Activated T-helper 17 cell treated with anti-CD3 and anti-CD28 coated beads, Interleukin-2, amount 50 U/mL, for 72 hours (primary cell): ENCODE measurements at regions not wholly inside any gene's neighbourhood (a gene's known extent, or its start where the extent isn't known, plus 50 kb on each side); places are given as distances from the start of the nearest gene placed in this dataset.

ENCODE experiments used
- ATAC-seq: fragments of 150-1000 bp; cut with Tn5 transposase; replicated peaks from 2 replicates; pipeline ENCODE4 v1.10.0; 2021; ENCODE audit warnings: mild to moderate bottlenecking, moderate library complexity
- H3K27ac Mint-ChIP-seq: one replicate; pipeline ENCODE4 v1.8.0; 2022; ENCODE audit warnings: mixed read lengths
- H3K27me3 Mint-ChIP-seq: one replicate; pipeline ENCODE4 v1.8.0; 2022; ENCODE audit warnings: mixed read lengths
- H3K36me3 Mint-ChIP-seq: one replicate; pipeline ENCODE4 v1.8.0; 2022; ENCODE audit warnings: low read depth, mild to moderate bottlenecking, mixed read lengths
- H3K4me1 Mint-ChIP-seq: one replicate; pipeline ENCODE4 v1.8.0; 2022; ENCODE audit warnings: mixed read lengths
- H3K4me3 Mint-ChIP-seq: one replicate; pipeline ENCODE4 v1.8.0; 2022; ENCODE audit warnings: mild to moderate bottlenecking, mixed read lengths
- H3K9me3 Mint-ChIP-seq: one replicate; pipeline ENCODE4 v1.8.0; 2022; ENCODE audit warnings: mixed read lengths

DNA sequence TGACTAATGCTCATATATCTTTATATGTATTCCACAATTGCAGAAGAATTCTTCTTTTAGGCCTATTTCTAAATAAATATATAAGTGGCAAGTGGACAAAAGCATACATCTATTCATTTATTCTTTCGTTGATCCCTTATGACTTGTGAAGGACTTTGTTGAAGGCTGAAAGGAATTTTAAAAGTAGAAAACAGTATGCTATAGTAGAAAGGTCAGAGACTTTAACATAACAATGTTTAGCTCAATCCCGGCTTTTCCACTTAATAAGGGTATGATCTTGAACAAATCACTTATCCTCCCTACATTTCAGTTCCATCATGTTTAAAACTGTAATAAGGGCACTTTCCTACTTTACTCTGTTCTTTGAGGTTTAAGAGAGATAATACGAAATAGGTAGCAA lies 672.9 kb downstream of the MECOM start:
- Mint-ChIP-seq H3K36me3 (no peaks in the 10 kb centered on the region), H3K4me3 (no peak overlapping the region), H3K27me3 (no peaks in the 10 kb centered on the region), H3K9me3 (peaks cover 4% of the 10 kb centered on the region), H3K27ac (no peak overlapping the region), H3K4me1 (no peaks in the 10 kb centered on the region)
- ATAC-seq = no peak

DNA sequence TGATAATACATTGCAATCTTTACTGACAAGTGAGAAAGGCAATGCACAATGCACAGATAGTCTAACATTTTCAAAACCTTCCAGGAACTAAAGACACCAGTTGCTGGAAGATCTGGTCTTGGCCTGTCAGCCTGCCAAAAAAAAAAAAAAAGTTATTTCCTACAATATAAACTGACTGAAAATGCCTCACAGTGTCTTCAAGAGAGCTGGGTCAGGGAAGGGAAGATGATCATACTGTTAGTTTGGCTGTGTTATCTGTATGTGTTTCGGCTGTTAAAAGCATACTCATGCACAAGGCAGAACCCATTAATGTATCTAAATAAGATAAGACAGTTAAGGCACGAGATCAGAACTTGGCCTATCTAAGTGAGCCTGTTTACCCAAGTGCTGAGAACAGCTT lies 673.4 kb downstream of the MECOM start:
- H3K27me3 Mint-ChIP-seq = no peaks in the 10 kb centered on the region
- no peak for ATAC-seq
- no peak overlapping the region for H3K27ac Mint-ChIP-seq
- no peaks in the 10 kb centered on the region for H3K36me3 Mint-ChIP-seq
- H3K9me3 Mint-ChIP-seq = peaks cover 4% of the 10 kb centered on the region
- H3K4me3 Mint-ChIP-seq = no peak overlapping the region
- H3K4me1 Mint-ChIP-seq = no peaks in the 10 kb centered on the region

GRCh38 chr3:168989396-168989795 lies 674.1 kb downstream of the MECOM start:
- no peak overlapping the region for H3K27ac Mint-ChIP-seq
- H3K27me3 Mint-ChIP-seq = no peaks in the 10 kb centered on the region

DNA sequence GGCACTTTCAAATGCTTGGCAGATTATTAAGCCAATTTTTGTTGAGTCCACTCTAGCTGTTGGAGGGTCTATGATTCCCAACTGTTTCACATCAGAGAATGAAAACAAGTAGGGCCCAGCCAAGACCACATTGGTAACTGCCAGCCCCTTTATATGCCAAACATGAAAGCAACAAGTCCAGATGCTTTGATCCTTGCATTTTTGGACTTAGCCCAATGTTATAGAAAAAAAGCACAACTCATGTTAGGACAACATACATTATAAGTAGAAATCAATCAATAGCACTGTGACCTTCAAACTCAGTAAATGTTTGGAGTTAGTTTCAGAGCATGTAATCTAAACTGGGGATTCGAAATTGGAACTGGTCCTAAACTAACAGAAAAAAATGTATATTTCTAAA lies 674.7 kb downstream of the MECOM start:
- Mint-ChIP-seq H3K27me3 (no peaks in the 10 kb centered on the region), H3K9me3 (peaks cover 4% of the 10 kb centered on the region), H3K4me3 (no peak overlapping the region), H3K27ac (no peak overlapping the region), H3K36me3 (no peaks in the 10 kb centered on the region), H3K4me1 (no peaks in the 10 kb centered on the region)
- no peak for ATAC-seq

More at GRCh38 chr3:168989396-168989795, 674.1 kb downstream of the MECOM start:
- Mint-ChIP-seq H3K4me3 (no peak overlapping the region), H3K9me3 (peaks cover 4% of the 10 kb centered on the region), H3K36me3 (no peaks in the 10 kb centered on the region), H3K4me1 (no peaks in the 10 kb centered on the region)
- no peak for ATAC-seq

DNA sequence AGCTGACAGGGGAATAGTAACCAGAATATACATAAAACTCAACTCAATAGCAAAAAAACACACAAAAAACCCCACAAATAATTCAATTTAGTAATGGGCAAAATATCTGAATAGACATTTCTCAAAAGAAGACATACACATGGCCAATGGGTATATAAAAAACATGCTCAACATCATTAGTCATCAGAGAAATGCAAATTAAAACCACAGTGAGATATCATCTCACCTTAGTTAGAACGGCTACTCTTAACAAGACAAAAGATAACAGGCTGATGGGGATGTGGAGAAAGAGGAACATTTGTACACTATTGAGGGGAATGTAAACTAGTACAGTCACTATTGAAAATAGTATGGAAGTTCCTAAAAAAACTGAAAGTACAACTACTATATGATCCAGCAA lies 678.6 kb downstream of the MECOM start:
- Mint-ChIP-seq H3K27me3 (no peaks in the 10 kb centered on the region), H3K4me3 (no peak overlapping the region), H3K4me1 (no peaks in the 10 kb centered on the region), H3K36me3 (no peaks in the 10 kb centered on the region), H3K9me3 (no peaks in the 10 kb centered on the region), H3K27ac (no peak overlapping the region)
- no peak for ATAC-seq

DNA sequence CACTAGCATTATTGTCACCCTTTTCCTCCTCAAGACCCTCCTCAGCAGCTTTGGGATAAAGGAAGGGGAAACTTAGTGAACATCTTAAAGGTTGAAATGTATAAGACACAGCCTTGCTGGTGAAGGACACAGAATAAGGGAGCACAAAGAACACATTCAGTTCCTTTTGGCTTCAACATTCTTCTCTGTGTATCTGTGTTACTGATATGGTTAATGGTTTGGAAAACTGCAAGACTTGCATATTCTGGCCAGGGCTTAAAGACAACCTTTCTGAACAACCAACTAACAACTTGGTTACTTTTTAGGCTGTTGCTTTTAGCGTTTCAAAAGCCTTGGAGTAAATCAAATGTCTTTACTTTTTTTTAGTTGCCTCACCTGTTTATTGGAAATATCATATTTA lies 680.5 kb downstream of the MECOM start:
- no peaks in the 10 kb centered on the region for H3K27me3 Mint-ChIP-seq
- H3K9me3 Mint-ChIP-seq = no peaks in the 10 kb centered on the region

GRCh38 chr3:168981396-168981795 lies 682.1 kb downstream of the MECOM start:
- Mint-ChIP-seq H3K9me3 (no peaks in the 10 kb centered on the region), H3K27me3 (no peaks in the 10 kb centered on the region), H3K27ac (no peak overlapping the region), H3K4me1 (no peaks in the 10 kb centered on the region), H3K4me3 (no peak overlapping the region), H3K36me3 (no peaks in the 10 kb centered on the region)
- ATAC-seq = no peak

More for the DNA sequence above, 680.5 kb downstream of the MECOM start:
- Mint-ChIP-seq H3K4me1 (no peaks in the 10 kb centered on the region), H3K4me3 (no peak overlapping the region), H3K27ac (no peak overlapping the region), H3K36me3 (no peaks in the 10 kb centered on the region)
- no peak for ATAC-seq

DNA sequence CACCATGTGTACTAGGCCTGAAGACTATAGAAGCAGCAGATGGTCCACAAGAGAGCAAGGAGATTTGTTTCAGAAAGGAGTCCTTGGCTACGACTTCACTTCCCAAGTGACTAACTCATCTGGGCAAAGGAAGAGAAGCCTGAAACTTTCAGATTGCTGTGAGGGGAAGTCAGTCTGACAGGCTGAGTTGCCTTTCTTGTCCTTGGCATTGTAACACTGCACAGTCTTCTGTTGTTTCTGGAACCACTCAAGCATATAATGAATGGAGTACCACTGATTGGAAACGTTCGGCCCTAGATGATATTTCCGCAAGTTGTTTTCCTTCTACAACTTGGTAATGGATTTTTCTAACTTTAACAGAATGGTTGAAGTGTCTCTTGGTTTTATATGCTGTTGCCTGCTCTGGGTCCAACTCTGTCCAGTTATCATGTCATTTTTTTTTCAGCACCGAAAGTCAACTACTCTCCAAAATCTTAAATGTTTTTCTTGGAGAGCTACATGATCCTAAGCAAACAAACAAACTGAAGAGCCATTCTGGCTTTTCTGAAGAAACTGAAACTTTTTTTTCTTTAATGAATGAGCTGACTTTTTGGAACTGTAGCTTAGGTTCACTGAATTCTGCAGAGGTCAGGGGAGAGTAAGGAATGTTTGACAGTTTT lies 685.7 kb downstream of the MECOM start:
- Mint-ChIP-seq H3K36me3 (no peaks in the 10 kb centered on the region), H3K4me1 (no peaks in the 10 kb centered on the region), H3K4me3 (no peak overlapping the region), H3K27ac (no peak overlapping the region), H3K9me3 (no peaks in the 10 kb centered on the region), H3K27me3 (no peaks in the 10 kb centered on the region)
- no peak for ATAC-seq

- Mint-ChIP-seq H3K27me3 (no peaks in the 10 kb centered on the region), H3K4me1 (no peaks in the 10 kb centered on the region), H3K4me3 (no peak overlapping the region), H3K36me3 (no peaks in the 10 kb centered on the region), H3K27ac (no peak overlapping the region), H3K9me3 (no peaks in the 10 kb centered on the region)
- no peak for ATAC-seq
These were observed 686.5 kb downstream of the MECOM start for GRCh38 chr3:168976969-168977368.

GRCh38 chr3:168975576-168975975 lies 687.9 kb downstream of the MECOM start:
- H3K36me3 Mint-ChIP-seq = no peaks in the 10 kb centered on the region
- no peaks in the 10 kb centered on the region for H3K4me1 Mint-ChIP-seq
- H3K4me3 Mint-ChIP-seq = no peak overlapping the region
- H3K27ac Mint-ChIP-seq = no peak overlapping the region
- no peak for ATAC-seq
- H3K27me3 Mint-ChIP-seq = no peaks in the 10 kb centered on the region
- no peaks in the 10 kb centered on the region for H3K9me3 Mint-ChIP-seq

GRCh38 chr3:168974617-168975403 lies 688.7 kb downstream of the MECOM start:
- Mint-ChIP-seq H3K27me3 (no peaks in the 10 kb centered on the region), H3K36me3 (no peaks in the 10 kb centered on the region), H3K4me3 (no peak overlapping the region)

DNA sequence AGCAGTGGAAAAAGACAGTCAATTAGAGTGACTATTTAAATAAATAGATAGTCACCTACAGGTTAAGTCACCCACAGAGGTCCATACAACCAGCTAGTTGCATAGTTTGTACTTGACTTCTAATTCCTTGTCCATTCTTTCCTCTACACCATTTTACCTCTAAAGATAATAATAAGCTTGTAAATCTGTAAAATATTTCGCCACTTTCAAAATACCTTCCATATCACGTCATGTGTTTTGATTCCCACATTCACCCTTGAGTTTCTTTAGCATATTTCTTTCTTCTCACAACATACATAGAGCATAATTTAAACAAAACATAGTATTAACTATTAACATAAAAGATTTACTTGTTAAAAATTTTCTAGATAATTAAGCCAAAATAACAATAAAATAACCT lies 689.6 kb downstream of the MECOM start:
- Mint-ChIP-seq H3K9me3 (no peaks in the 10 kb centered on the region), H3K36me3 (no peaks in the 10 kb centered on the region), H3K27me3 (no peaks in the 10 kb centered on the region), H3K4me3 (no peak overlapping the region), H3K27ac (no peak overlapping the region), H3K4me1 (no peaks in the 10 kb centered on the region)
- ATAC-seq = no peak

More at GRCh38 chr3:168974617-168975403, 688.7 kb downstream of the MECOM start:
- H3K27ac Mint-ChIP-seq = no peak overlapping the region
- no peaks in the 10 kb centered on the region for H3K4me1 Mint-ChIP-seq
- no peaks in the 10 kb centered on the region for H3K9me3 Mint-ChIP-seq
- ATAC-seq = no peak

DNA sequence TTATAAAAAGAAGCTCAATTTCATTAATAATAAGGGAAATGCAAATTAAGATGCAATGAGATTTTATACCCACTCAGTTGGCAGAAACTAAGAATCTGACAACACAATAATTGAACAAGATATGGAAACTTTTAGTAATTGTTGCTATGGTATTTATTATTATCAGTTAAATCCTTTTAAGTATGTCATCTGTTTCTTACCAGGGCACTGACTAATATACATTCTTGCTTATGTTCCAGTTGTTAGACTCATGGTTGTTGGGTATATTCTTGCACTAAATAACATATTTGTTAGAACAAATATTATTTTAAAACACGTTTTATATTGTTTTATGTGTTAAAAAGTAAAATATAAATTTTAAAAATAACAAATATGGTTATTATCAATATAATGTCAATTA lies 690.3 kb downstream of the MECOM start:
- no peaks in the 10 kb centered on the region for H3K36me3 Mint-ChIP-seq
- no peak for ATAC-seq
- no peaks in the 10 kb centered on the region for H3K9me3 Mint-ChIP-seq
- H3K4me1 Mint-ChIP-seq = no peaks in the 10 kb centered on the region
- no peaks in the 10 kb centered on the region for H3K27me3 Mint-ChIP-seq
- no peak overlapping the region for H3K27ac Mint-ChIP-seq
- H3K4me3 Mint-ChIP-seq = no peak overlapping the region

- no peaks in the 10 kb centered on the region for H3K27me3 Mint-ChIP-seq
- no peaks in the 10 kb centered on the region for H3K9me3 Mint-ChIP-seq
- H3K27ac Mint-ChIP-seq = no peak overlapping the region
- ATAC-seq = no peak
- no peaks in the 10 kb centered on the region for H3K36me3 Mint-ChIP-seq
- no peaks in the 10 kb centered on the region for H3K4me1 Mint-ChIP-seq
- H3K4me3 Mint-ChIP-seq = no peak overlapping the region
These were observed 694.9 kb downstream of the MECOM start for GRCh38 chr3:168968609-168969008.

DNA sequence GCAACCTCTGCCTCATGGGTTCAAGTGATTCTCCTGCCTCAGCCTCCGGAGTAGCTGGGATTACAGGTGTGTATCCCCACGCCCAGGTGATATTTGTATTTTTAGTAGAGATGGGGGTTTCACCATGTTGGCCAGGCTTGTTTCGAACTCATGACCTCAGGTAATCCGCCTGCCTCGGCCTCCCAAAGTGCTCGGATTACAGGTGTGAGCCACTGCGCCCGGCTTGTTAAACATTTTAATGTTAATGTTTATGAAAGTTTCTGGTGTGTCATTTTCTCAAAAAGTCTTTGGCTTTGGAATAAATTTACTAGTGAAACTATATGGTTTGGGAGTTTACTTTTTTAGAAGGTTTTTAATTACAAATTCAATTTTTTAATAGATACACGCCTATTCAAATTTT lies 698.8 kb downstream of the MECOM start:
- Mint-ChIP-seq H3K27me3 (no peaks in the 10 kb centered on the region), H3K36me3 (no peaks in the 10 kb centered on the region), H3K27ac (no peak overlapping the region), H3K4me1 (no peaks in the 10 kb centered on the region), H3K9me3 (no peaks in the 10 kb centered on the region), H3K4me3 (no peak overlapping the region)
- ATAC-seq = no peak
